ENCODE measurements at regions not wholly inside any gene's neighbourhood (a gene's known extent, or its start where the extent isn't known, plus 50 kb on each side); places are given as distances from the start of the nearest gene placed in this dataset.
"Not testable (repeated sequence)": the region's sequence is repeated elsewhere in the genome, so short reads cannot be mapped to it uniquely, and the experiment has no call there.

DNA sequence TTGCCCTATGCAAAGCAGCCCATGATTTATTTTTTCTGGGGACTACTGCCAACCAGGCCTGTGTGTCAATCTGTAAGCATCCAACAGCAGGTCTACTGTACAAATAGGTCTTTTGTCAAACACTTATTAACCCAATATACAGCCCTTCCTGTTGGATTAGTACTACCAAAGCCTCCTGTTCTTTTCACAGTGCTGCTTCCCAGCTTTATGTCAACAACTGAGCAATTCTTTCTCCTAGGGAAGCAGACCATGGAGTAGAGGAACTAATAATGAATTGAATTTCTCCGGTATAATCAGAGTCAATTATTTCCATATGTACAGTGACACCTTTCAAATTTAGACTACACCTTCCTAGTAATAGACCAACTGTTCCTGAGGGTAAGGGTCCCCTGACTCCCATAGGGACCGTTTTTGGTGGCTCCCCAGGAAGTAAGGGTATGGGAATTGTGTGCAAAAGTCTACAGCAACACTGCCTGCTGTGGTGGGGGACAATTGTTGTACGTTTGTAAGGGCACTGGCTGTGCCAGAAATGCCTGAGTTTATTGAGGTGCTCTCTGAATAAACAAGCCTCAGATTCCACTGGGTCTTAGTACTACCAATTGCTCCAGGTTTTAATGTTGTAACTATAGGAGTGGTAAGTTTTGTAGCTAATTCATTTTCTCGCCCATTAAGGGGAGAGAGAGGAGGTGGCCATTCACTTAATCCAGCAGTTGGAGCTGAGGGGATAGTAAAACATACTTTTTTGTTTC is 286.1 kb upstream of the MTPN start:
- H3K4me3 Mint-ChIP-seq; H3K27ac ChIP-seq (ENCODE audit: low read depth, low read length); H3K4me1 Mint-ChIP-seq; CTCF ChIA-PET; ATAC-seq; H3K4me3 ChIP-seq (ENCODE audit: low read length); H3K27me3 ChIP-seq (ENCODE audit: control insufficient read depth in 2 of 2, insufficient read depth in 2 of 2, low read length in 2 of 2); H3K36me3 ChIP-seq (ENCODE audit: control insufficient read depth in 2 of 3, insufficient read depth in 3 of 3, low read length in 3 of 3); H3K4me1 ChIP-seq (ENCODE audit: control insufficient read depth in 2 of 2, insufficient read depth in 2 of 2, low read length in 2 of 2); POLR2A ChIA-PET; H3K27ac Mint-ChIP-seq; DNase-seq; intact Hi-C loops (cut with micrococcal nuclease); H3K27me3 Mint-ChIP-seq: not testable (repeated sequence)
- H3K9me3 ChIP-seq (ENCODE audit: control insufficient read depth in 2 of 3, low read length in 3 of 3): peaks cover 0 to 10% (median 0%) of the 10 kb centered on the region in 3 experiments
- H3K36me3 Mint-ChIP-seq: peaks cover 0 to 12% (median 0%) of the 10 kb centered on the region in 5 donors
- peaks cover 11 to 50% (median 33%) of the 10 kb centered on the region in 11 donors for H3K9me3 Mint-ChIP-seq

- H3K36me3 ChIP-seq (ENCODE audit: control insufficient read depth in 2 of 3, insufficient read depth in 3 of 3, low read length in 3 of 3); ATAC-seq; H3K36me3 Mint-ChIP-seq; H3K4me3 Mint-ChIP-seq; H3K27ac ChIP-seq (ENCODE audit: low read depth, low read length); H3K4me3 ChIP-seq (ENCODE audit: low read length); POLR2A ChIA-PET; H3K27me3 Mint-ChIP-seq; H3K4me1 Mint-ChIP-seq; H3K4me1 ChIP-seq (ENCODE audit: control insufficient read depth in 2 of 2, insufficient read depth in 2 of 2, low read length in 2 of 2); H3K27me3 ChIP-seq (ENCODE audit: control insufficient read depth in 2 of 2, insufficient read depth in 2 of 2, low read length in 2 of 2); DNase-seq; intact Hi-C loops (cut with micrococcal nuclease); CTCF ChIA-PET; H3K27ac Mint-ChIP-seq: not testable (repeated sequence)
- peaks cover 0 to 10% (median 0%) of the 10 kb centered on the region in 3 experiments for H3K9me3 ChIP-seq (ENCODE audit: control insufficient read depth in 2 of 3, low read length in 3 of 3)
- peaks cover 7 to 31% (median 20%) of the 10 kb centered on the region in 11 donors for H3K9me3 Mint-ChIP-seq
These were observed 283.4 kb upstream of the MTPN start for GRCh38 chr7:136260591-136260990.

GRCh38 chr7:136259074-136259473 is 281.9 kb upstream of the MTPN start:
- intact Hi-C loops (cut with micrococcal nuclease): no loop called here
- no peaks in the 10 kb centered on the region for H3K4me1 ChIP-seq (ENCODE audit: control insufficient read depth in 2 of 2, insufficient read depth in 2 of 2, low read length in 2 of 2)
- H3K27ac ChIP-seq (ENCODE audit: low read depth, low read length): no peak overlapping the region
- Mint-ChIP-seq H3K27ac (no peak overlapping the region), H3K4me1 (no peaks in the 10 kb centered on the region), H3K9me3 (peaks cover 4 to 28% (median 16%) of the 10 kb centered on the region in 11 donors), H3K36me3 (peaks cover 0 to 3% (median 0%) of the 10 kb centered on the region in 5 donors), H3K4me3 (no peak overlapping the region), H3K27me3 (peaks cover 0 to 3% (median 0%) of the 10 kb centered on the region in 5 donors)
- ChIA-PET CTCF (no interaction called here), POLR2A (no interaction called here)
- no peaks in the 10 kb centered on the region for H3K9me3 ChIP-seq (ENCODE audit: control insufficient read depth in 2 of 3, low read length in 3 of 3)
- no peak overlapping the region for H3K4me3 ChIP-seq (ENCODE audit: low read length)
- H3K27me3 ChIP-seq (ENCODE audit: control insufficient read depth in 2 of 2, insufficient read depth in 2 of 2, low read length in 2 of 2): no peaks in the 10 kb centered on the region
- H3K36me3 ChIP-seq (ENCODE audit: control insufficient read depth in 2 of 3, insufficient read depth in 3 of 3, low read length in 3 of 3): no peaks in the 10 kb centered on the region
- ATAC-seq (no peak), DNase-seq (no peak)

GRCh38 chr7:136256491-136256890 is 279.3 kb upstream of the MTPN start:
- Mint-ChIP-seq H3K9me3 (peaks cover 0 to 22% (median 11%) of the 10 kb centered on the region in 11 donors), H3K4me1 (no peaks in the 10 kb centered on the region)

DNA sequence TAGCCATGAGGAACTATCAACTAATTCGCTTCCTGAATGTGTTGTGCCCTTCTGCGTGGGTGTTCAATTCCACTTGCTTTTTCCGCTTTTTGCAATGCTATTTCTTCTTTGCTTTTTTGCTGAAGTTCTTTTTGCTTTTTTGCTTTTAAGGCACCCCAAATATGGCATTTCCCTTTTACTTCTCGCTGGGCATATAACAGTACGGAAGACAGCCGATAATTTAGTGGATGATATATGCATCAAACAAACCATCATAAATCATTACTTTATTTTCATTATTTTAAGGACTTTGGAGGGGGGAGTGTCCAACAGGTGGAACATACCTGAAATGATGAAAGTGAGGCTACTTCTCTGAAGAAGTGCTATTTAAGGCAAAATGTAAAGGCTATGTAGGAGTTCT is 277.0 kb upstream of the MTPN start:
- intact Hi-C loops (cut with micrococcal nuclease): no loop called here
- H3K27me3 Mint-ChIP-seq: no peaks in the 10 kb centered on the region
- no peaks in the 10 kb centered on the region for H3K4me1 ChIP-seq (ENCODE audit: control insufficient read depth in 2 of 2, insufficient read depth in 2 of 2, low read length in 2 of 2)
- H3K27me3 ChIP-seq (ENCODE audit: control insufficient read depth in 2 of 2, insufficient read depth in 2 of 2, low read length in 2 of 2): no peaks in the 10 kb centered on the region
- H3K36me3 Mint-ChIP-seq: no peaks in the 10 kb centered on the region
- ATAC-seq (no peak), DNase-seq (no peak)
- no peaks in the 10 kb centered on the region for H3K4me1 Mint-ChIP-seq
- ChIA-PET CTCF (no interaction called here), POLR2A (no interaction called here)
- no peak overlapping the region for H3K27ac Mint-ChIP-seq
- H3K4me3 ChIP-seq (ENCODE audit: low read length): no peak overlapping the region
- no peaks in the 10 kb centered on the region for H3K36me3 ChIP-seq (ENCODE audit: control insufficient read depth in 2 of 3, insufficient read depth in 3 of 3, low read length in 3 of 3)
- no peaks in the 10 kb centered on the region for H3K9me3 ChIP-seq (ENCODE audit: control insufficient read depth in 2 of 3, low read length in 3 of 3)
- no peak overlapping the region for H3K4me3 Mint-ChIP-seq
- peaks cover 0 to 16% (median 3%) of the 10 kb centered on the region in 11 donors for H3K9me3 Mint-ChIP-seq
- no peak overlapping the region for H3K27ac ChIP-seq (ENCODE audit: low read depth, low read length)

More at GRCh38 chr7:136256491-136256890, 279.3 kb upstream of the MTPN start:
- Histone ChIP-seq H3K9me3 (ENCODE audit: control insufficient read depth in 2 of 3, low read length in 3 of 3) (no peaks in the 10 kb centered on the region), H3K4me1 (ENCODE audit: control insufficient read depth in 2 of 2, insufficient read depth in 2 of 2, low read length in 2 of 2) (no peaks in the 10 kb centered on the region), H3K36me3 (ENCODE audit: control insufficient read depth in 2 of 3, insufficient read depth in 3 of 3, low read length in 3 of 3) (no peaks in the 10 kb centered on the region), H3K4me3 (ENCODE audit: low read length) (no peak overlapping the region), H3K27me3 (ENCODE audit: control insufficient read depth in 2 of 2, insufficient read depth in 2 of 2, low read length in 2 of 2) (no peaks in the 10 kb centered on the region), H3K27ac (ENCODE audit: low read depth, low read length) (no peak overlapping the region)
- POLR2A ChIA-PET: no interaction called here
- Mint-ChIP-seq H3K36me3 (no peaks in the 10 kb centered on the region), H3K27me3 (no peaks in the 10 kb centered on the region), H3K4me3 (no peak overlapping the region), H3K27ac (no peak overlapping the region)
- intact Hi-C loops (cut with micrococcal nuclease): no loop called here
- DNase-seq: no peak
- CTCF ChIA-PET: no interaction called here
- ATAC-seq: no peak

GRCh38 chr7:136251826-136252225 is 274.7 kb upstream of the MTPN start:
- Mint-ChIP-seq H3K9me3 (peaks cover 0 to 16% (median 3%) of the 10 kb centered on the region in 11 donors), H3K27me3 (no peaks in the 10 kb centered on the region), H3K27ac (no peak overlapping the region), H3K4me1 (no peaks in the 10 kb centered on the region), H3K4me3 (no peak overlapping the region), H3K36me3 (peaks cover 0 to 5% (median 0%) of the 10 kb centered on the region in 5 donors)
- Histone ChIP-seq H3K27me3 (ENCODE audit: control insufficient read depth in 2 of 2, insufficient read depth in 2 of 2, low read length in 2 of 2) (no peaks in the 10 kb centered on the region), H3K36me3 (ENCODE audit: control insufficient read depth in 2 of 3, insufficient read depth in 3 of 3, low read length in 3 of 3) (no peaks in the 10 kb centered on the region), H3K4me1 (ENCODE audit: control insufficient read depth in 2 of 2, insufficient read depth in 2 of 2, low read length in 2 of 2) (no peaks in the 10 kb centered on the region), H3K27ac (ENCODE audit: low read depth, low read length) (no peak overlapping the region), H3K4me3 (ENCODE audit: low read length) (no peak overlapping the region), H3K9me3 (ENCODE audit: control insufficient read depth in 2 of 3, low read length in 3 of 3) (no peaks in the 10 kb centered on the region)
- CTCF ChIA-PET: no interaction called here
- ATAC-seq (no peak), DNase-seq (no peak)
- intact Hi-C loops (cut with micrococcal nuclease): no loop called here
- POLR2A ChIA-PET: no interaction called here

DNA sequence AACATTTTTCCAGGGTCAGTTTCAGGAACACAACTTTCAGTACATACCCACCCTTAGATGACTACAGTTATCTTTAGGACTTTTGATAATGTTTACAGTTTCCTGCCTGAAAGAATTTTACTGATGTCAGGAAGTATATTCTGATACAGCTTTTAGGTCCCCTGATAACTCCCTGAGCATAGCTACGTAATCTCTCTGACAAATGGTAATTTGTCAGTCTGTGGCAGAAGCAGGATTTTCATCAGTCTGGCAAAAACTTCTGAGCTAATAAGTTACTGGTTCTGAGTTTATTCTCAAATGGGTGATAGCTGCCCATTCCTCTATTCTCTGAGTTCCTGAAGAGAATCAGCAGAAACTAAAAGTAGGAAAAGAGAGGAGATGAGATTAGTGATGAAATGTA is 270.1 kb upstream of the MTPN start:
- H3K36me3 Mint-ChIP-seq: peaks cover 0 to 8% (median 0%) of the 10 kb centered on the region in 5 donors

More for the DNA sequence above, 270.1 kb upstream of the MTPN start:
- Mint-ChIP-seq H3K4me3 (no peak overlapping the region), H3K27me3 (no peaks in the 10 kb centered on the region), H3K27ac (no peak overlapping the region), H3K4me1 (no peaks in the 10 kb centered on the region), H3K9me3 (peaks cover 0 to 13% (median 2%) of the 10 kb centered on the region in 11 donors)
- DNase-seq: no peak
- Histone ChIP-seq H3K4me3 (ENCODE audit: low read length) (no peak overlapping the region), H3K36me3 (ENCODE audit: control insufficient read depth in 2 of 3, insufficient read depth in 3 of 3, low read length in 3 of 3) (no peaks in the 10 kb centered on the region), H3K27me3 (ENCODE audit: control insufficient read depth in 2 of 2, insufficient read depth in 2 of 2, low read length in 2 of 2) (no peaks in the 10 kb centered on the region), H3K4me1 (ENCODE audit: control insufficient read depth in 2 of 2, insufficient read depth in 2 of 2, low read length in 2 of 2) (no peaks in the 10 kb centered on the region), H3K9me3 (ENCODE audit: control insufficient read depth in 2 of 3, low read length in 3 of 3) (no peaks in the 10 kb centered on the region), H3K27ac (ENCODE audit: low read depth, low read length) (no peak overlapping the region)
- ChIA-PET CTCF (no interaction called here), POLR2A (no interaction called here)
- intact Hi-C loops (cut with micrococcal nuclease): no loop called here
- no peak for ATAC-seq
